ENCODE measurements at regions not wholly inside any gene's neighbourhood (a gene's known extent, or its start where the extent isn't known, plus 50 kb on each side); places are given as distances from the start of the nearest gene placed in this dataset.
"Not testable (repeated sequence)": the region's sequence is repeated elsewhere in the genome, so short reads cannot be mapped to it uniquely, and the experiment has no call there.

- H3K4me3 ChIP-seq, result no peak overlapping the region
- no peaks in the 10 kb centered on the region for H3K4me1 ChIP-seq
- no peaks in the 10 kb centered on the region for H3K36me3 ChIP-seq
- H3K27me3 ChIP-seq, result no peaks in the 10 kb centered on the region
- WGBS, 5 donors, result 63 to 81% (median 75%) methylated on average over 4 of the region's 4 CpGs
- intact Hi-C loops (cut with DNase I; ENCODE audit: low total_unique reads), result no loop called here
- peaks cover 0 to 15% (median 2%) of the 10 kb centered on the region in 4 donors for H3K9me3 ChIP-seq
- TF ChIP-seq CTCF (IDR thresholded peaks at IDR 0.05), result no peak
- no peak for DNase-seq
- H3K27ac ChIP-seq, result no peak overlapping the region
These were observed 242.7 kb upstream of the VSTM2A start for GRCh38 chr7:54299426-54299825.

- not testable (repeated sequence) for DNase-seq, H3K27me3 ChIP-seq
These were observed 226.2 kb upstream of the VSTM2A start for GRCh38 chr7:54315955-54316354.

GRCh38 chr7:54326592-54327167, 215.5 kb upstream of the VSTM2A start:
- no peaks in the 10 kb centered on the region for H3K4me1 ChIP-seq
- H3K4me3 ChIP-seq, result no peak overlapping the region
- no peak for DNase-seq
- no peak overlapping the region for H3K27ac ChIP-seq
- no peak for TF ChIP-seq CTCF (IDR thresholded peaks at IDR 0.05)
- TF ChIP-seq POLR2AphosphoS5 (IDR thresholded peaks at IDR 0.05), result no peak
- no peak for TF ChIP-seq EP300 (IDR thresholded peaks at IDR 0.05)
- TF ChIP-seq POLR2A (IDR thresholded peaks at IDR 0.05), result no peak
- intact Hi-C loops (cut with DNase I; ENCODE audit: low total_unique reads), result no loop called here
- H3K27me3 ChIP-seq, result no peaks in the 10 kb centered on the region
- H3K9me3 ChIP-seq, result peaks cover 0 to 26% (median 15%) of the 10 kb centered on the region in 4 donors
- WGBS, 5 donors, result 53 to 64% (median 62%) methylated on average over 3 of the region's 3 CpGs
- H3K36me3 ChIP-seq, result no peaks in the 10 kb centered on the region

More at GRCh38 chr7:54315955-54316354, 226.2 kb upstream of the VSTM2A start:
- intact Hi-C loops (cut with DNase I; ENCODE audit: low total_unique reads); H3K4me3 ChIP-seq; H3K36me3 ChIP-seq; H3K4me1 ChIP-seq; H3K9me3 ChIP-seq; H3K27ac ChIP-seq: not testable (repeated sequence)

- H3K27ac ChIP-seq, result no peak overlapping the region
- intact Hi-C loops (cut with DNase I; ENCODE audit: low total_unique reads), result loop anchor here (10.0 kb wide), 1 partner anchor 86 kb away; no protein-coding TSS in a partner anchor
- no peaks in the 10 kb centered on the region for H3K4me1 ChIP-seq
- H3K36me3 ChIP-seq, result no peaks in the 10 kb centered on the region
- H3K9me3 ChIP-seq, result peaks cover 0 to under 1% (median 0%) of the 10 kb centered on the region in 4 donors
- TF ChIP-seq POLR2A (IDR thresholded peaks at IDR 0.05), result no peak
- no peak for TF ChIP-seq POLR2AphosphoS5 (IDR thresholded peaks at IDR 0.05)
- no peak for TF ChIP-seq CTCF (IDR thresholded peaks at IDR 0.05)
- TF ChIP-seq EP300 (IDR thresholded peaks at IDR 0.05), result no peak
- WGBS, 5 donors, result 47 to 65% (median 49%) methylated on average over 4 of the region's 4 CpGs
- H3K27me3 ChIP-seq, result no peaks in the 10 kb centered on the region
- H3K4me3 ChIP-seq, result no peak overlapping the region
- DNase-seq, result no peak
These were observed 211.9 kb upstream of the VSTM2A start for GRCh38 chr7:54330216-54330800.

- Histone ChIP-seq H3K27me3 (no peaks in the 10 kb centered on the region), H3K27ac (no peak overlapping the region), H3K9me3 (no peaks in the 10 kb centered on the region), H3K4me1 (no peaks in the 10 kb centered on the region), H3K4me3 (no peak overlapping the region), H3K36me3 (no peaks in the 10 kb centered on the region)
- 23 to 41% (median 28%) methylated on average over 1 of the region's 1 CpG for WGBS, 5 donors
- no peak for DNase-seq
- TF ChIP-seq CTCF (IDR thresholded peaks at IDR 0.05), result no peak
- TF ChIP-seq POLR2AphosphoS5 (IDR thresholded peaks at IDR 0.05), result no peak
- TF ChIP-seq EP300 (IDR thresholded peaks at IDR 0.05), result no peak
- no peak for TF ChIP-seq POLR2A (IDR thresholded peaks at IDR 0.05)
- intact Hi-C loops (cut with DNase I; ENCODE audit: low total_unique reads), result loop anchor here (10.0 kb wide), 1 partner anchor 87 kb away; no protein-coding TSS in a partner anchor
These were observed 210.9 kb upstream of the VSTM2A start for GRCh38 chr7:54331311-54331710.
